ENCODE measurements at regions not wholly inside any gene's neighbourhood (a gene's known extent, or its start where the extent isn't known, plus 50 kb on each side); places are given as distances from the start of the nearest gene placed in this dataset.

GRCh38 chr10:123427165-123427786 is 238.9 kb upstream of the GPR26 start:
- Histone ChIP-seq H4K5ac (ENCODE audit: insufficient read length, low read depth, low read length) (no peak overlapping the region), H3K79me1 (ENCODE audit: low read depth, low read length) (no peaks in the 10 kb centered on the region), H3K9me3 (ENCODE audit: insufficient read depth in 2 of 2, low read depth in 1 of 2, low read length in 1 of 2) (no peaks in the 10 kb centered on the region), H3K36me3 (ENCODE audit: control insufficient read depth in 2 of 4, insufficient read depth in 4 of 4, low read length in 3 of 4) (no peaks in the 10 kb centered on the region), H3K18ac (ENCODE audit: extremely low read depth, low read length) (no peak overlapping the region), H3K14ac (ENCODE audit: insufficient read length) (no peak overlapping the region), H2BK12ac (ENCODE audit: low read depth, low read length) (no peak overlapping the region), H3K9ac (replicated peaks in 1 of 4; ENCODE audit: extremely low read depth in 1 of 4, low read depth in 3 of 4, low read length in 3 of 4) (no peak overlapping the region), H3K27ac (ENCODE audit: low read depth, low read length) (no peak overlapping the region), H3K4me2 (ENCODE audit: insufficient read depth in 1 of 2, low read depth in 2 of 2, low read length in 2 of 2) (no peak overlapping the region), H3K56ac (replicated peaks; ENCODE audit: insufficient read length, low read depth, low read length) (no peak overlapping the region), H3K4me1 (replicated peaks in 1 of 4; ENCODE audit: control insufficient read depth in 3 of 4, insufficient read depth in 4 of 4, low read length in 3 of 4) (peaks cover 2 to 5% (median 3%) of the 10 kb centered on the region in 4 experiments; a peak in 4 of 7 replicates), H2BK120ac (replicated peaks; ENCODE audit: low read depth, low read length) (no peak overlapping the region), H2BK15ac (ENCODE audit: low read length) (0 out of 2 replicates have a peak overlapping the region, but pooled peaks have one; percentile 8), H3K79me2 (ENCODE audit: control insufficient read depth in 1 of 2, insufficient read depth in 2 of 2, low read length in 2 of 2) (no peaks in the 10 kb centered on the region), H3K23me2 (ENCODE audit: low read depth, low read length) (no peaks in the 10 kb centered on the region; the same call in 1 of the 2 replicates), H2BK5ac (ENCODE audit: low read depth, low read length) (no peak overlapping the region), H3K4ac (replicated peaks; ENCODE audit: insufficient read length, low read depth, low read length) (no peak overlapping the region), H3K27me3 (replicated peaks in 1 of 4; ENCODE audit: control insufficient read depth in 3 of 4, extremely low read depth in 1 of 4, insufficient read depth in 3 of 4, low read length in 3 of 4) (no peaks in the 10 kb centered on the region; a peak in 1 of 7 replicates), H3K23ac (ENCODE audit: insufficient read length) (no peak overlapping the region), H4K20me1 (replicated peaks in 1 of 2; ENCODE audit: control insufficient read depth in 1 of 2, insufficient read depth in 2 of 2, low read length in 2 of 2) (no peaks in the 10 kb centered on the region), H2AK5ac (ENCODE audit: low read depth, low read length) (no peak overlapping the region), H4K91ac (replicated peaks; ENCODE audit: insufficient read length, low read length) (no peak overlapping the region), H2AFZ (ENCODE audit: low read length) (no peak overlapping the region), H4K8ac (ENCODE audit: extremely low read depth, insufficient read depth, low read length) (no peak overlapping the region; the same call in 1 of the 2 replicates), H3K4me3 (ENCODE audit: extremely low read depth in 1 of 4, insufficient read depth in 2 of 4, low read depth in 3 of 4, low read length in 4 of 4) (no peak overlapping the region), H2BK20ac (ENCODE audit: low read length) (0 out of 2 replicates have a peak overlapping the region, but pooled peaks have one; percentile 23)
- DNase-seq (ENCODE audit: low read depth in 1 of 2, low spot score in 2 of 2) (no peak), FAIRE-seq (no peak)
- ChIA-PET CTCF (ENCODE audit: partially characterized antibody) (interaction anchor here (0.9 to 2.0 kb wide), 3 partner anchors 25 to 190 kb away, joined by 3 to 5 read pairs (median 4); no protein-coding TSS in a partner anchor), POLR2A (ENCODE audit: partially characterized antibody) (no interaction called here)
- WGBS, 2 experiments (ENCODE audit: extremely low coverage in 1 of 2, insufficient coverage in 1 of 2, insufficient read length in 1 of 2, insufficient replicate concordance in 2 of 2, low coverage in 1 of 2, low lambda C conversion rate in 2 of 2, missing lambda C conversion rate in 1 of 2): 86% methylated on average over 14 of the region's 14 CpGs; no CpG with 5 or more reads in 1 of the 2 experiments
- TF ChIP-seq CEBPB (IDR thresholded peaks at IDR 0.05; ENCODE audit: low read depth, low read length) (peak; percentile 99), CTBP2 (IDR thresholded peaks at IDR 0.05; ENCODE audit: borderline replicate concordance, insufficient read depth, insufficient read length, low read length) (no peak)
- TF ChIP-seq, protein P1, sequence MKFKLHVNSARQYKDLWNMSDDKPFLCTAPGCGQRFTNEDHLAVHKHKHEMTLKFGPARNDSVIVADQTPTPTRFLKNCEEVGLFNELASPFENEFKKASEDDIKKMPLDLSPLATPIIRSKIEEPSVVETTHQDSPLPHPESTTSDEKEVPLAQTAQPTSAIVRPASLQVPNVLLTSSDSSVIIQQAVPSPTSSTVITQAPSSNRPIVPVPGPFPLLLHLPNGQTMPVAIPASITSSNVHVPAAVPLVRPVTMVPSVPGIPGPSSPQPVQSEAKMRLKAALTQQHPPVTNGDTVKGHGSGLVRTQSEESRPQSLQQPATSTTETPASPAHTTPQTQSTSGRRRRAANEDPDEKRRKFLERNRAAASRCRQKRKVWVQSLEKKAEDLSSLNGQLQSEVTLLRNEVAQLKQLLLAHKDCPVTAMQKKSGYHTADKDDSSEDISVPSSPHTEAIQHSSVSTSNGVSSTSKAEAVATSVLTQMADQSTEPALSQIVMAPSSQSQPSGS (IDR thresholded peaks at IDR 0.05; ENCODE audit: low read length): no peak

All from H1 (cell line).